KMS-11 (cell line): ENCODE measurements at regions not wholly inside any gene's neighbourhood (a gene's known extent, or its start where the extent isn't known, plus 50 kb on each side); places are given as distances from the start of the nearest gene placed in this dataset.

ENCODE experiments used
- H2AFZ ChIP-seq: fragments of 200-600 bp; sonication (generic); 2 replicates; pipeline ENCODE4 v1.6.1; 2016; ENCODE audit warnings: antibody characterized with exemption, mixed run types, low read depth
- H3K27ac ChIP-seq: fragments of 200-600 bp; sonication (generic); 2 replicates; pipeline ENCODE4 v1.6.1; 2016; ENCODE audit warnings: mild to moderate bottlenecking, mixed run types
- H3K27me3 ChIP-seq: fragments of 200-600 bp; sonication (generic); 2 replicates; pipeline ENCODE4 v1.6.1; 2017; ENCODE audit warnings: mild to moderate bottlenecking, low read depth, mixed run types, moderate library complexity; ENCODE audit not compliant: insufficient read depth
- H3K36me3 ChIP-seq: fragments of 200-600 bp; sonication (generic); 2 replicates; pipeline ENCODE4 v1.6.1; 2017; ENCODE audit warnings: mild to moderate bottlenecking, mixed run types; ENCODE audit not compliant: insufficient read depth
- H3K4me1 ChIP-seq: fragments of 200-600 bp; sonication (generic); 2 replicates; pipeline ENCODE4 v1.6.1; 2016; ENCODE audit warnings: mild to moderate bottlenecking, low read depth, mixed run types; ENCODE audit not compliant: poor library complexity, severe bottlenecking
- H3K4me2 ChIP-seq: fragments of 200-600 bp; sonication (generic); 2 replicates; pipeline ENCODE4 v1.7.0; 2016; ENCODE audit warnings: mild to moderate bottlenecking, mixed run types
- H3K4me3 ChIP-seq: fragments of 200-600 bp; sonication (generic); IDR thresholded peaks from 2 replicates; pipeline ENCODE4 v1.6.1; 2017; ENCODE audit warnings: low read depth, low read length, mixed read lengths; ENCODE audit not compliant: insufficient read depth
- H3K79me2 ChIP-seq: fragments of 200-600 bp; sonication (generic); 2 replicates; pipeline ENCODE4 v1.6.1; 2016; ENCODE audit warnings: low read depth, mixed run types; ENCODE audit not compliant: insufficient read depth
- H3K9ac ChIP-seq: fragments of 200-600 bp; sonication (generic); 2 replicates; pipeline ENCODE4 v1.6.1; 2016; ENCODE audit warnings: mild to moderate bottlenecking, mixed run types
- H4K20me1 ChIP-seq: fragments of 200-600 bp; sonication (generic); 2 replicates; pipeline ENCODE4 v1.6.1; 2016; ENCODE audit warnings: mild to moderate bottlenecking, mixed run types; ENCODE audit not compliant: insufficient read depth
- TF ChIP-seq, protein P1 (sequence below): fragments of 200-600 bp; sonication (generic); conservative IDR thresholded peaks from 2 replicates; pipeline ENCODE4 v1.6.1; 2017; ENCODE audit warnings: low read depth, mild to moderate bottlenecking, antibody characterized with exemption, low read length, moderate library complexity, mixed read lengths

DNA sequence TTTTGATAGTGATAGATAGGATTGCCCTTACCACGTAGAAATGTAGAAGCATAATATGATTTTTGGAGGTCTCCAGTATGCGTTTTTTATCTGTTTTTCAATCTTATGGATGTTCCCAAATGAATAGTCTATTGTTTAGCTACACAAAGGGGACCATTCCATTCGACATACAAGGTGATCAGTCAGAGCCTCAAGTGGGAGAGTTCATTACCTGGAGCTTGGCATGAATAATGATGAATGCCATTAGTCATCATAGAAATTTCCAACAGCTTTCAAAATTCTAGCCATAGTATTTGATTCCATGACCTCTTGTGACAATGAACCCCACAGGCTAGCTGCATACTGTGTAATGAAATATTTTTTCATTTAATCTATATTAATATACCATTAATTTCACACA, 123.6 kb downstream of the PDHA2 start:
- Histone ChIP-seq H3K36me3 (no peaks in the 10 kb centered on the region), H4K20me1 (no peaks in the 10 kb centered on the region), H3K4me3 (no peak overlapping the region), H2AFZ (no peak overlapping the region), H3K27ac (no peak overlapping the region), H3K27me3 (no peaks in the 10 kb centered on the region), H3K4me1 (no peaks in the 10 kb centered on the region), H3K79me2 (no peaks in the 10 kb centered on the region), H3K4me2 (no peak overlapping the region), H3K9ac (no peak overlapping the region)
- TF ChIP-seq, protein P1, sequence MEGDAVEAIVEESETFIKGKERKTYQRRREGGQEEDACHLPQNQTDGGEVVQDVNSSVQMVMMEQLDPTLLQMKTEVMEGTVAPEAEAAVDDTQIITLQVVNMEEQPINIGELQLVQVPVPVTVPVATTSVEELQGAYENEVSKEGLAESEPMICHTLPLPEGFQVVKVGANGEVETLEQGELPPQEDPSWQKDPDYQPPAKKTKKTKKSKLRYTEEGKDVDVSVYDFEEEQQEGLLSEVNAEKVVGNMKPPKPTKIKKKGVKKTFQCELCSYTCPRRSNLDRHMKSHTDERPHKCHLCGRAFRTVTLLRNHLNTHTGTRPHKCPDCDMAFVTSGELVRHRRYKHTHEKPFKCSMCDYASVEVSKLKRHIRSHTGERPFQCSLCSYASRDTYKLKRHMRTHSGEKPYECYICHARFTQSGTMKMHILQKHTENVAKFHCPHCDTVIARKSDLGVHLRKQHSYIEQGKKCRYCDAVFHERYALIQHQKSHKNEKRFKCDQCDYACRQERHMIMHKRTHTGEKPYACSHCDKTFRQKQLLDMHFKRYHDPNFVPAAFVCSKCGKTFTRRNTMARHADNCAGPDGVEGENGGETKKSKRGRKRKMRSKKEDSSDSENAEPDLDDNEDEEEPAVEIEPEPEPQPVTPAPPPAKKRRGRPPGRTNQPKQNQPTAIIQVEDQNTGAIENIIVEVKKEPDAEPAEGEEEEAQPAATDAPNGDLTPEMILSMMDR, result no peak

DNA sequence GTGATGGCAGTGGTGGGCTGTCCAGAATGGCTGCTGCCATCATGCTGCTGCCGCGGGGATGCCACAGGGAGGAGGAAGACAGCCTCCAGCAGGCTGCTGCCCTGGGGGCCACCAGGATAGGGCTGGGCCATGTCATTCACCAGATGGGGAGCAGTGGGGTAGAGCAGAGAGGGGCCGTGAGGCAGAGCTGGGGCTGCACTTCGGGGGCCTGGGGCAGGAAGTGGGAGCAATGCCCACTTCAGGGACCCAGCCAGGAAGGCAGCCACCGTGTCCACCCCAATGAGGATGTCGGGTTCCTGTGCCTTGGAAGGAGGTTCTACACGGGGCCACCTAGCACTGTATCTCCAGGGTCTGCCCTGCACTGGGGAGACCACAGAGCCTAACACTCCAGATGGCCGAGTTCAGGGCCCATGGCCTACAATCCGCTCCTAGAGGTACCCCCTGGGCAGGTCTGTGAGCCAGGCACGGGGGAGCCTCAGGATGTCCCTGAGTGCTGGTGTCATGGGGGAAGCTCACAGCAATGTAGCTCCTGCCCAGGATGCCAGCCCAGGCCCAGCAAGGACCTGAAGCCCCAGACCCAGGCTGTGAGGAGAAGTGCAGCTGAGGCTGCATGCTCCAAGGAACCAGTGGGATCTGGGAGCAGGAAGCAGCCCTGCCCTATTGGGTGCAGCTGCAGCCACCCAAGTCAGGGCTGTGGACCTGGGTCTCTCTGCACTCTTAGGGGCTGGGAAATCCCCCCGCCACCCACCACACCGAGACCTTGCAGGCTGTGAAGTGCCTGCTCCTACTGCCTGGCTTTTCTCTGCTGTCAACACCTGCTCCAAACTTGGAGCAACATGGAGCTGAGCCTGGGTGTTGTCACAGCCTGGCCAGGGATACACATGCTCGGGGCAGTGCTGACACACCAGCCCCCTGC, 140.3 kb downstream of the PDHA2 start:
- Histone ChIP-seq H3K4me1 (peaks cover 12% of the 10 kb centered on the region), H3K27me3 (no peaks in the 10 kb centered on the region), H3K27ac (no peak overlapping the region), H4K20me1 (no peaks in the 10 kb centered on the region), H3K36me3 (no peaks in the 10 kb centered on the region), H3K4me3 (no peak overlapping the region), H2AFZ (no peak overlapping the region), H3K9ac (no peak overlapping the region), H3K79me2 (no peaks in the 10 kb centered on the region), H3K4me2 (no peak overlapping the region)
- TF ChIP-seq, protein P1, result no peak

DNA sequence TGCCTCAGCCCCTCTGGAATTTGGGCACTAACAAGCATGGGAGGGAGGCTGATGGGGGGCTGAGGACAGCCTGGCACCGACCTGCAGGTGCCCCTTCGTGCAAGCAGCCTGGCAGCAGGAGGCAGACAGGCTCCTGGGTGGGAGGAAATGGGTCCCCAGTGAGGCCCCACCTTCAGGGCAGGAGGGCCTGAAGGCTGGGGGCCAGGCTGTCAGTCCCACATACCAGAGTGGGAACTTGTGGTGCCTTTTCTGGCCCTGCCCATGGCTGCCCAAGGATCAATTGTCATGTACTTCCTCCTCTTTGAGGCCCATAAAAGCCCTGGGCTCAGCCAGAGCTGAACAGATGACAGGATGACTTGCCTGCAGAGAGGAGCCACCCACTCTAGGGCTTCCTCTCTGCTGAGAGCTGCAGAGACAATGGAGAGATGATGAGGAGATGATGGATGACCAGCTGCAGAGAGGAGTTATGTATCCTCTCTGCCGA, 141.0 kb downstream of the PDHA2 start:
- Histone ChIP-seq H2AFZ (no peak overlapping the region), H3K36me3 (no peaks in the 10 kb centered on the region), H4K20me1 (no peaks in the 10 kb centered on the region), H3K79me2 (no peaks in the 10 kb centered on the region), H3K9ac (no peak overlapping the region), H3K27ac (no peak overlapping the region), H3K4me2 (no peak overlapping the region), H3K27me3 (no peaks in the 10 kb centered on the region), H3K4me3 (no peak overlapping the region), H3K4me1 (peaks cover 19% of the 10 kb centered on the region)
- TF ChIP-seq, protein P1, result no peak

DNA sequence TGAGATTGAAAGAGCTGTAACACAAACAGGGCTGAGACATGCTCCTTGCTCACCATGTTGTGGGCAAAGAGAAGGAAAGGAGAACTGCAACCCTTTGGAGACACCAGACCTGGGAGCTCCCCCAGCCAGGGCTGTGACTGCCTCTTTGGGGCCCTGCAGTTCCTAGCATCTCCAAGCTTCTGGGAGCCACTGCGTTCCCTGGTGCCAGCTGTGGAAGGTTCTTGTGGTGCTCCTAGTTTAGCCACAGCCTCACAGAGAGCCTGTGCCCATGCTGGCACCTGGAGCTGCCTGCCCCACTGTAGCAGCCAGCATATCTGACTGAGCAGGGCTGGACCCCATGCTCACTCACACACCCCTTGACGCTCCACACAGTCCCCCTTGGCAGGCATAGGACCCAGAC, 141.7 kb downstream of the PDHA2 start:
- H3K27me3 ChIP-seq, result no peaks in the 10 kb centered on the region
- TF ChIP-seq, protein P1, result no peak
- no peaks in the 10 kb centered on the region for H3K36me3 ChIP-seq
- H3K27ac ChIP-seq, result no peak overlapping the region
- H3K9ac ChIP-seq, result no peak overlapping the region
- H3K4me2 ChIP-seq, result no peak overlapping the region
- H3K79me2 ChIP-seq, result no peaks in the 10 kb centered on the region
- peaks cover 22% of the 10 kb centered on the region for H3K4me1 ChIP-seq
- no peak overlapping the region for H2AFZ ChIP-seq
- no peak overlapping the region for H3K4me3 ChIP-seq
- H4K20me1 ChIP-seq, result no peaks in the 10 kb centered on the region
